GM12878 (cell line): ENCODE measurements at regions not wholly inside any gene's neighbourhood (a gene's known extent, or its start where the extent isn't known, plus 50 kb on each side); places are given as distances from the start of the nearest gene placed in this dataset.

Experiments
- ATAC-seq: fragments of 200-7000 bp; cut with Tn5 transposase; 3 replicates; pipeline ENCODE4 v1.9.1; 2020; ENCODE audit warnings: mild to moderate bottlenecking, moderate library complexity
- BruUV-seq: library from RNA; stranded (reverse); fragments of 400-500 nt; replicated peaks from 2 replicates; lab custom pipeline; 2021; lab: Mats Ljungman, UMichigan
- CTCF ChIA-PET: fragments of 300-600 bp; sonication (Branson Sonifier 250); formaldehyde crosslinking; extraction: SDS; loops from one replicate; lab custom pipeline; 2021; ENCODE audit warnings: inconsistent platforms; lab: Yijun Ruan, JAX
- POLR2A ChIA-PET: fragments of 350-600 bp; formaldehyde crosslinking; extraction: SDS; loops from one replicate; lab custom pipeline; 2021; ENCODE audit warnings: inconsistent platforms; lab: Charles Lee
- RAD21 ChIA-PET: fragments of 300-600 bp; sonication (Branson Sonifier 250); formaldehyde crosslinking; loops from one replicate; lab custom pipeline; 2023; ENCODE audit warnings: antibody characterized with exemption; ENCODE audit not compliant: unreplicated experiment; lab: Charles Lee
- SMC1A ChIA-PET: fragments of 300-600 bp; sonication (Branson Sonifier 250); formaldehyde crosslinking; loops from one replicate; lab custom pipeline; 2023; ENCODE audit not compliant: unreplicated experiment, uncharacterized antibody; lab: Charles Lee
- DNase-seq: peaks from one replicate; pipeline ENCODE4 v3.0.0-alpha.2; 2011; ENCODE audit warnings: low read depth, low spot score
- FAIRE-seq: peaks from 3 replicates; lab custom pipeline; 2011; peaks lifted over from hg19 to GRCh38; lab: Jason Lieb, UNC
- H2AFZ ChIP-seq: 2 replicates; pipeline ENCODE4 v1.6.0; 2011; ENCODE audit warnings: low read depth, low read length, control low read depth; ENCODE audit not compliant: control insufficient read depth
- H3K27ac ChIP-seq: 2 replicates; pipeline ENCODE4 v1.5.1; 2011; ENCODE audit warnings: control low read depth; ENCODE audit not compliant: control insufficient read depth, insufficient read depth
- H3K27me3 ChIP-seq, 2 experiments: replicated peaks in 1 of 2; 2 replicates each; pipeline versions ENCODE4 v1.6.0 to v1.6.1; 2011; ENCODE audit warnings: low read length in 1 of 2; ENCODE audit not compliant: control insufficient read depth in 2 of 2, insufficient read depth in 2 of 2
- H3K36me3 ChIP-seq, 2 experiments: 2 replicates each; pipeline ENCODE4 v1.5.1; 2011; ENCODE audit warnings: low read length in 1 of 2; ENCODE audit not compliant: control insufficient read depth in 2 of 2, insufficient read depth in 2 of 2
- H3K4me1 ChIP-seq: 2 replicates; pipeline ENCODE4 v1.6.1; 2011; ENCODE audit warnings: mild to moderate bottlenecking, low read length, moderate library complexity, mixed read lengths; ENCODE audit not compliant: control insufficient read depth, insufficient read depth
- H3K4me2 ChIP-seq: 2 replicates; pipeline ENCODE4 v1.6.0; 2011; ENCODE audit warnings: control low read depth; ENCODE audit not compliant: control insufficient read depth, insufficient read depth
- H3K4me3 ChIP-seq: fragments of 200-600 bp; sonication (generic); 2 replicates; pipeline ENCODE4 v1.5.1; 2016
- H3K79me2 ChIP-seq: 2 replicates; pipeline ENCODE4 v1.6.0; 2011; ENCODE audit warnings: low read length; ENCODE audit not compliant: control insufficient read depth, insufficient read depth
- H3K9ac ChIP-seq: 2 replicates; pipeline ENCODE4 v1.8.0; 2011; ENCODE audit warnings: low read length, control low read depth, mixed read lengths; ENCODE audit not compliant: control insufficient read depth, insufficient read depth
- H3K9me3 ChIP-seq: replicated peaks from 3 replicates; pipeline ENCODE4 v1.5.1; 2011; ENCODE audit warnings: mild to moderate bottlenecking, low read length; ENCODE audit not compliant: control insufficient read depth, insufficient read depth
- H4K20me1 ChIP-seq: 2 replicates; pipeline ENCODE4 v1.6.0; 2011; ENCODE audit not compliant: control insufficient read depth, insufficient read depth
- CEBPB ChIP-seq, 2 experiments: fragments of 150-350 bp in 1 of 2; IDR thresholded peaks; 2 replicates each; pipeline ENCODE4 v1.6.1; 2012 to 2014; ENCODE audit warnings: low read depth in 2 of 2, low read length in 2 of 2, borderline replicate concordance in 1 of 2, inconsistent platforms in 1 of 2
- CUX1 ChIP-seq: IDR thresholded peaks from 2 replicates; pipeline ENCODE4 v1.6.1; 2012; ENCODE audit warnings: improper control_type of control experiment, low read depth, low read length; ENCODE audit not compliant: insufficient replicate concordance
- FOS ChIP-seq: IDR thresholded peaks from 3 replicates; pipeline ENCODE4 v1.6.1; 2011; ENCODE audit warnings: borderline replicate concordance; ENCODE audit not compliant: insufficient read length; ENCODE audit errors: extremely low read depth
- LARP7 ChIP-seq: fragments of 450-650 bp; IDR thresholded peaks from 2 replicates; pipeline ENCODE4 v1.6.1; 2017; ENCODE audit warnings: mild to moderate bottlenecking
- NFYB ChIP-seq: IDR thresholded peaks from 2 replicates; pipeline ENCODE4 v1.6.1; 2011; ENCODE audit warnings: low read depth, mild to moderate bottlenecking, low read length, improper control_type of control experiment, moderate library complexity; ENCODE audit not compliant: insufficient read depth
- POLR2AphosphoS5 ChIP-seq: IDR thresholded peaks from 2 replicates; pipeline ENCODE4 v1.6.1; 2011; ENCODE audit warnings: mild to moderate bottlenecking, low read length, inconsistent platforms
- SP1 ChIP-seq: IDR thresholded peaks from one replicate; pipeline ENCODE4 v1.6.1; 2011; ENCODE audit warnings: low read depth, low read length
- SREBF2 ChIP-seq: IDR thresholded peaks from 2 replicates; pipeline ENCODE4 v1.6.1; 2012; ENCODE audit warnings: mild to moderate bottlenecking, low read length
- TCF7 ChIP-seq: IDR thresholded peaks from 2 replicates; pipeline ENCODE4 v1.6.1; 2014; ENCODE audit warnings: antibody characterized with exemption, borderline replicate concordance
- YY1 ChIP-seq: IDR thresholded peaks from 2 replicates; pipeline ENCODE4 v1.6.1; 2011; ENCODE audit warnings: low read depth, mild to moderate bottlenecking, low read length
- WGBS: methylation state at CpG from one replicate; pipeline ENCODE4 v1.1.6; 2016; ENCODE audit warnings: low lambda C conversion rate; ENCODE audit not compliant: insufficient replicate concordance, insufficient coverage; ENCODE audit errors: missing lambda C conversion rate; 5-methylcytosine and 5-hydroxymethylcytosine counted together
- in situ Hi-C: fragments of 300-500 bp; cut with MboI; formaldehyde crosslinking; loops from 9 replicates; pipeline ENCODE4 v1.14.3; 2018; ENCODE audit warnings: mixed read lengths
- intact Hi-C: fragments of 100-400 bp; cut with micrococcal nuclease; formaldehyde crosslinking; loops from one replicate; pipeline ENCODE4 v1.14.2; 2022; ENCODE audit not compliant: unreplicated experiment
- TF ChIP-seq, protein P1 (sequence below): fragments of 450-650 bp; formaldehyde crosslinking; IDR thresholded peaks from 2 replicates; pipeline ENCODE4 v1.4.0; 2022; ENCODE audit warnings: mild to moderate bottlenecking, moderate library complexity

DNA sequence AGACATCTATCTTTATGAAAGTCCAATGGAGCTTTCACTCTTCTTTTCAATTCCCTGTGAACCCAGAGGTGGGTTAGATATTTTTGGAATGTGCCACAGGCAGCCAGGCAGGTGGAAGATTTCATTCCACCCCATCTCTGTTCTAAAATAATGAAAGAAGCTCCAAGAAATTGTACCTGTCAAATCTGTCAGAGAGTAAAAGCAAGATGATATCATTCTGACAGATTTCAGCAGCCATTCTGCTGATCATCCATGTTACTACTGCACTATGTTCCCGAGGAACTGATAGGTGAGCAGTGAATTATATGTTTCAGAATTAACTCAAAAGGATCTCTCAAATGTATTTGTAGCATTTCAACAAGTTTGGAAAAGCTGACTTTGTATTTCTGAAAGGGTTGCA lies 339.5 kb upstream of the SPANXN4 start:
- in situ Hi-C loops = no loop called here
- FAIRE-seq (no peak), DNase-seq (no peak), ATAC-seq (no peak)
- no peaks in the 10 kb centered on the region for H4K20me1 ChIP-seq
- intact Hi-C loops = no loop called here
- no peak overlapping the region for H3K27ac ChIP-seq
- H3K27me3 ChIP-seq = no peaks in the 10 kb centered on the region
- ChIA-PET CTCF (interaction anchor here (0.6 kb wide), 1 partner anchor 403 kb away, joined by 3 read pairs; no protein-coding TSS in a partner anchor), POLR2A (no interaction called here), SMC1A (no interaction called here), RAD21 (no interaction called here)
- no peaks in the 10 kb centered on the region for H3K79me2 ChIP-seq
- no peak overlapping the region for H2AFZ ChIP-seq
- H3K4me2 ChIP-seq = no peak overlapping the region
- BruUV-seq = no TSS peak
- H3K4me3 ChIP-seq = no peak overlapping the region
- WGBS = 4% methylated on average over 1 of the region's 1 CpG
- TF ChIP-seq TCF7 = no peak
- TF ChIP-seq SREBF2 = no peak
- no peak for TF ChIP-seq NFYB
- no peak for TF ChIP-seq SP1
- TF ChIP-seq YY1 = no peak
- no peak for TF ChIP-seq POLR2AphosphoS5
- no peak for TF ChIP-seq FOS
- TF ChIP-seq LARP7 = no peak
- TF ChIP-seq, protein P1, sequence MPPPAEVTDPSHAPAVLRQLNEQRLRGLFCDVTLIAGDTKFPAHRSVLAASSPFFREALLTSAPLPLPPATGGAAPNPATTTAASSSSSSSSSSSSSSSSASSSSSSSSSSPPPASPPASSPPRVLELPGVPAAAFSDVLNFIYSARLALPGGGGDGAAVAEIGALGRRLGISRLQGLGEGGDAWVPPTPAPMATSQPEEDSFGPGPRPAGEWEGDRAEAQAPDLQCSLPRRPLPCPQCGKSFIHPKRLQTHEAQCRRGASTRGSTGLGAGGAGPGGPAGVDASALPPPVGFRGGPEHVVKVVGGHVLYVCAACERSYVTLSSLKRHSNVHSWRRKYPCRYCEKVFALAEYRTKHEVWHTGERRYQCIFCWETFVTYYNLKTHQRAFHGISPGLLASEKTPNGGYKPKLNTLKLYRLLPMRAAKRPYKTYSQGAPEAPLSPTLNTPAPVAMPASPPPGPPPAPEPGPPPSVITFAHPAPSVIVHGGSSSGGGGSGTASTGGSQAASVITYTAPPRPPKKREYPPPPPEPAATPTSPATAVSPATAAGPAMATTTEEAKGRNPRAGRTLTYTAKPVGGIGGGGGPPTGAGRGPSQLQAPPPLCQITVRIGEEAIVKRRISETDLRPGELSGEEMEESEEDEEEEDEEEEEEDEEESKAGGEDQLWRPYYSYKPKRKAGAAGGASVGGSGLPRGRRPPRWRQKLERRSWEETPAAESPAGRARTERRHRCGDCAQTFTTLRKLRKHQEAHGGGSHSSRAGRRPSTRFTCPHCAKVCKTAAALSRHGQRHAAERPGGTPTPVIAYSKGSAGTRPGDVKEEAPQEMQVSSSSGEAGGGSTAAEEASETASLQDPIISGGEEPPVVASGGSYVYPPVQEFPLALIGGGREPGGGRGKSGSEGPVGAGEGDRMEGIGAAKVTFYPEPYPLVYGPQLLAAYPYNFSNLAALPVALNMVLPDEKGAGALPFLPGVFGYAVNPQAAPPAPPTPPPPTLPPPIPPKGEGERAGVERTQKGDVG (CRISPR knock-in tag) = no peak
- TF ChIP-seq CUX1 = no peak
- no peak for TF ChIP-seq CEBPB (IDR thresholded peaks at IDR 0.05; ENCODE audit: borderline replicate concordance in 1 of 2, low read depth in 2 of 2, low read length in 2 of 2)
- no peaks in the 10 kb centered on the region for H3K4me1 ChIP-seq
- no peak overlapping the region for H3K9ac ChIP-seq
- no peaks in the 10 kb centered on the region for H3K36me3 ChIP-seq
- no peaks in the 10 kb centered on the region for H3K9me3 ChIP-seq
